Right atrium auricular region (tissue), 2 donors: ENCODE measurements at regions not wholly inside any gene's neighbourhood (a gene's known extent, or its start where the extent isn't known, plus 50 kb on each side); places are given as distances from the start of the nearest gene placed in this dataset.

Experiments
- DNase-seq: peaks from one replicate; pipeline ENCODE4 v3.0.0-alpha.2; 2019; ENCODE audit warnings: low spot score
- H3K27ac ChIP-seq, 2 donors: fragments of 200-600 bp; sonication (generic); 1 replicate in 1 of 2; 2 replicates in 1 of 2; pipeline ENCODE4 v1.5.1; 2016 to 2019
- H3K27me3 ChIP-seq, 2 donors: fragments of 200-600 bp; sonication (generic); one replicate each; pipeline versions ENCODE4 v1.5.1 to v1.6.0; 2017 to 2019
- H3K36me3 ChIP-seq: fragments of 200-600 bp; sonication (generic); one replicate; pipeline ENCODE4 v1.5.1; 2016
- H3K4me1 ChIP-seq, 2 donors: fragments of 200-600 bp; sonication (generic); one replicate each; pipeline versions ENCODE4 v1.5.1 to v1.6.0; 2017 to 2019
- H3K4me3 ChIP-seq, 2 donors: fragments of 200-600 bp; sonication (generic); 1 replicate in 1 of 2; 2 replicates in 1 of 2; pipeline ENCODE4 v1.5.1; 2017 to 2019; ENCODE audit warnings: mild to moderate bottlenecking in 1 of 2, moderate library complexity in 1 of 2
- H3K9me3 ChIP-seq, 2 donors: fragments of 200-600 bp; sonication (generic); one replicate each; pipeline ENCODE4 v1.5.1; 2019
- CTCF ChIP-seq, 2 donors: fragments of 200-600 bp; sonication (generic); IDR thresholded peaks; one replicate each; pipeline ENCODE4 v1.5.1; 2019; ENCODE audit warnings: antibody characterized with exemption in 2 of 2

GRCh38 chr16:63283721-63284120, 1247.5 kb upstream of the CDH8 start:
- no peaks in the 10 kb centered on the region for H3K4me1 ChIP-seq
- no peaks in the 10 kb centered on the region for H3K36me3 ChIP-seq
- no peak for TF ChIP-seq CTCF (IDR thresholded peaks at IDR 0.05)
- no peak overlapping the region for H3K4me3 ChIP-seq
- H3K27me3 ChIP-seq = no peaks in the 10 kb centered on the region
- H3K27ac ChIP-seq = no peak overlapping the region
- no peaks in the 10 kb centered on the region for H3K9me3 ChIP-seq
- no peak for DNase-seq

DNA sequence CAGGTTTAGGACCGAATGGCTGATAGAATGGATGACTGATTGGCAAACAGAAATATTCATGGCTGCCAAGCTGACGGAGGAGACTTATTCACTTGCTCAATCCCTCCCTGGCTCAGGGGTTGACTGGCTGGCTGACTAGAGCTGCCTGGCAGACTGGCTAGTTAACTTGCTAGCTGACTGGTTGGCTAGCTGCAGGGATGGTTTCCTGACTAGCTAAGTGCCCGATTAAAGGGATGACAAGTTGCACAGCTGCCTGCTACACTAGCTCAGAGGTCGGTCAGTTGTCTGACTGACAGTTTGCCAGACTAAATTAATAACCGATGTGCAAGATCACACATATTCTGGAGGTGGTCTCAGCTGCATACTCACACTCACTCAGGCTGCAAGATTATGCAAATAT, 1208.4 kb upstream of the CDH8 start:
- no peak for TF ChIP-seq CTCF (IDR thresholded peaks at IDR 0.05)
- DNase-seq = no peak
- Histone ChIP-seq H3K4me1 (no peaks in the 10 kb centered on the region), H3K9me3 (no peaks in the 10 kb centered on the region), H3K36me3 (no peaks in the 10 kb centered on the region), H3K27me3 (no peaks in the 10 kb centered on the region), H3K27ac (no peak overlapping the region), H3K4me3 (no peak overlapping the region)

GRCh38 chr16:63241497-63242028, 1205.3 kb upstream of the CDH8 start:
- H3K9me3 ChIP-seq = no peaks in the 10 kb centered on the region
- no peaks in the 10 kb centered on the region for H3K36me3 ChIP-seq
- no peak overlapping the region for H3K27ac ChIP-seq
- no peak overlapping the region for H3K4me3 ChIP-seq
- TF ChIP-seq CTCF (IDR thresholded peaks at IDR 0.05) = no peak
- no peaks in the 10 kb centered on the region for H3K4me1 ChIP-seq
- H3K27me3 ChIP-seq = no peaks in the 10 kb centered on the region
- no peak for DNase-seq

DNA sequence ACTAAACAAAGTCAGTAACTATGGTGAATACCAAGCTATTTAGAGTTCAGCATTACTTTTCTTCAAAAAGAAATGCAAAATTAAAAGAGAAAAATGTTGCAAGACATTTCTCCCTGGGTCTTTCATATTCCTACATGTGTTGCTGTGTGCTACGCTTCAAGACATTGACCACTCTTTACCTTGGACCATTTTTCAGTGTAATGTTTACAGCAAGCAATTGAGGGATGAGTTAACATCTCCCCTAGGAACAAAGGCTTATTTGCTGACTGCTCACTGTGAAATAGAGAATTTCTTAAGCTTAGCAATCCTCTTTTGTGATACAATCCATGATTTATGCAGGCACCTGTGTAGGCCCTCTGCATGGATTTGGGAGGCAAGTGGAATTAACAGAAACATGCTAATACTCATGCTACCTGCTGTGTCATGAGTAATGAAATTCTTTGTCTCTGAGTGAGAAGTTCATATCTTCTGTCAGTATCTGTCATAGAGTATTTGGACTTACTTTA, 1202.9 kb upstream of the CDH8 start:
- no peak for TF ChIP-seq CTCF (IDR thresholded peaks at IDR 0.05)
- Histone ChIP-seq H3K9me3 (no peaks in the 10 kb centered on the region), H3K36me3 (no peaks in the 10 kb centered on the region), H3K27ac (no peak overlapping the region), H3K4me3 (no peak overlapping the region), H3K4me1 (no peaks in the 10 kb centered on the region), H3K27me3 (no peaks in the 10 kb centered on the region)
- DNase-seq = no peak

DNA sequence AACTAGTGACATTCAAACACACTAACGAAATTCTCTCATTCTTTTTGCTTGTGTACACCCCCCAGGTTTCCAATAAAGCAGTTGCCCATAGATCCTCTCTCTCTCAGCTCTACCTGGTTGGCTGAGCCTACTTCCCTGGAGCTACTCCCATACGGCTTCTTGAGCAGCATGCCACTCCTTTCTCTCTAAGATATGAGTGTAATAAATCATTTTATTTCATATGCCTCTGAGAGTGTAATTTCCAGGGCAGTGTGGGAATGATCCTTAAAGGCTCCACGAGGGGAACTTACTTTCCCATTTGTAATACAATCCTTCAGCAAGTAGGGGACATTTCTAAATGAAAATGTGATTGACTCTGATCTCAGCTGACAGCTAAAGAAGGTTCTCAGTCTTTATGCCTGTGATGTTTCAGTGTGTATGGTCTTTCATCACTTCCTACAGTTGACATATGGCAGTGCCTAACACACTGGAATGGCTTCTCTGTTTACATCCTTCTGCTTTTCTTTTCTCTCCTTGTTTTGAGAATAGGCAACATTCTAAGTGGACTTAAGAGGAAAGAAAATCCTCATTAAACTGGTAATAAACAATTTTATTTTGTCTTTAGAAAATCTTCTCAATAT, 1194.3 kb upstream of the CDH8 start:
- Histone ChIP-seq H3K27ac (no peak overlapping the region), H3K4me1 (no peaks in the 10 kb centered on the region), H3K4me3 (no peak overlapping the region), H3K36me3 (no peaks in the 10 kb centered on the region), H3K27me3 (no peaks in the 10 kb centered on the region), H3K9me3 (no peaks in the 10 kb centered on the region)
- no peak for TF ChIP-seq CTCF (IDR thresholded peaks at IDR 0.05)
- DNase-seq = no peak

DNA sequence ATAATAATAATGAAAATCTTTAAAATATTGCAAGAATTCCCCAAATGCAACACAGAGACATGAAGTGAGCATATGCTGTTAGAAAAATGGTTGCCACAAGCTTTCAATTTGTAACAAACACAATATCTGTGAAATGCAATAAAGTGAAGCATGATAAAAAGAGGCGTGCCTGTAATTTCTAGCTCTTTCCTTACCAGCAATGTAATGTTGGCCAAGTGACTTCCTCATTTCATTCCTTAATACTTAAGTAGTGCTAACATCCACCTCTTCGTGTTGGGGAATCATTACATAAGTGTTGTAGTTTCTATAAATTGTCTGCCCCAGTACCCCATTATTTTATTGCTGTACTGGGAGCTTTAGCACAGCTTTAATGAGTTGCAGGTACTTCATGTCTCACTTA, 1192.0 kb upstream of the CDH8 start:
- no peak for TF ChIP-seq CTCF (IDR thresholded peaks at IDR 0.05)
- no peak overlapping the region for H3K27ac ChIP-seq
- H3K36me3 ChIP-seq = no peaks in the 10 kb centered on the region
- no peaks in the 10 kb centered on the region for H3K27me3 ChIP-seq
- H3K9me3 ChIP-seq = no peaks in the 10 kb centered on the region
- no peak overlapping the region for H3K4me3 ChIP-seq
- H3K4me1 ChIP-seq = no peaks in the 10 kb centered on the region
- no peak for DNase-seq
